OCI-LY3 (cell line): ENCODE measurements at regions not wholly inside any gene's neighbourhood (a gene's known extent, or its start where the extent isn't known, plus 50 kb on each side); places are given as distances from the start of the nearest gene placed in this dataset.

Source experiments
- H2AFZ ChIP-seq: fragments of 200-600, 300-600 bp; shearing (Covaris generic); 2 replicates; pipeline ENCODE4 v1.6.0; 2014; ENCODE audit warnings: antibody characterized with exemption, low read depth, low read length
- H3K27ac ChIP-seq: fragments of 200-600, 300-600 bp; sonication (generic); 2 replicates; pipeline ENCODE4 v1.5.1; 2014; ENCODE audit warnings: mild to moderate bottlenecking, low read length, moderate library complexity, mixed read lengths
- H3K27me3 ChIP-seq: fragments of 200-600, 300-600 bp; sonication (generic); 2 replicates; pipeline ENCODE4 v1.6.1; 2014; ENCODE audit warnings: low read depth, low read length, mixed read lengths
- H3K36me3 ChIP-seq: fragments of 200-600, 300-600 bp; sonication (generic); replicated peaks from 2 replicates; pipeline ENCODE3; 2014; ENCODE audit warnings: low read depth, low read length, mixed read lengths
- H3K4me1 ChIP-seq: fragments of 300-600, 200-600 bp; sonication (generic); 2 replicates; pipeline ENCODE4 v1.6.1; 2014; ENCODE audit warnings: low read length, mixed read lengths
- H3K4me2 ChIP-seq: fragments of 200-600, 300-600 bp; sonication (generic); 2 replicates; pipeline ENCODE4 v1.6.1; 2014; ENCODE audit warnings: low read length, mixed read lengths
- H3K4me3 ChIP-seq: fragments of 300-600, 200-600 bp; sonication (generic); 2 replicates; pipeline ENCODE4 v1.5.1; 2014; ENCODE audit warnings: antibody characterized with exemption, mild to moderate bottlenecking, low read length, moderate library complexity
- H3K79me2 ChIP-seq: fragments of 300-600, 200-600 bp; shearing (Covaris generic); 2 replicates; pipeline ENCODE4 v1.6.1; 2014; ENCODE audit warnings: mild to moderate bottlenecking, low read length, mixed read lengths
- H3K9ac ChIP-seq: fragments of 300-600, 200-600 bp; shearing (Covaris generic); 2 replicates; pipeline ENCODE4 v1.6.0; 2014; ENCODE audit warnings: mild to moderate bottlenecking, low read length, moderate library complexity
- H3K9me3 ChIP-seq: fragments of 200-600, 300-600 bp; shearing (Covaris generic); 2 replicates; pipeline ENCODE4 v1.6.1; 2014; ENCODE audit warnings: low read length, mixed read lengths; ENCODE audit not compliant: insufficient read depth
- H4K20me1 ChIP-seq: fragments of 200-600, 300-600 bp; sonication (generic); 2 replicates; pipeline ENCODE4 v1.6.1; 2016; ENCODE audit warnings: low read length, mixed read lengths; ENCODE audit not compliant: insufficient read depth
- CTCF ChIP-seq: fragments of 200-600, 300-600 bp; sonication (generic); IDR thresholded peaks from 2 replicates; pipeline ENCODE4 v1.5.1; 2014; ENCODE audit warnings: antibody characterized with exemption, low read length, low read depth
- EZH2phosphoT487 ChIP-seq: fragments of 200-600 bp; shearing (Covaris generic); IDR thresholded peaks from 2 replicates; pipeline ENCODE4 v1.6.1; 2018; ENCODE audit warnings: antibody characterized with exemption, mixed run types, low read depth

- Histone ChIP-seq H4K20me1 (no peaks in the 10 kb centered on the region), H3K79me2 (no peaks in the 10 kb centered on the region), H3K4me3 (no peak overlapping the region), H3K9me3 (no peaks in the 10 kb centered on the region), H3K9ac (no peak overlapping the region), H3K36me3 (no peaks in the 10 kb centered on the region), H3K4me1 (peaks cover 5% of the 10 kb centered on the region), H3K27ac (no peak overlapping the region), H3K27me3 (no peaks in the 10 kb centered on the region), H3K4me2 (no peak overlapping the region), H2AFZ (no peak overlapping the region)
- TF ChIP-seq CTCF = no peak
- TF ChIP-seq EZH2phosphoT487 = no peak
These were observed 298.2 kb downstream of the CDCA7 start for GRCh38 chr2:173652767-173653431.

- Histone ChIP-seq H3K9ac (no peak overlapping the region), H3K79me2 (no peaks in the 10 kb centered on the region), H3K36me3 (no peaks in the 10 kb centered on the region), H3K27ac (no peak overlapping the region), H3K4me2 (no peak overlapping the region), H3K27me3 (no peaks in the 10 kb centered on the region), H3K4me1 (peaks cover 5% of the 10 kb centered on the region), H3K4me3 (no peak overlapping the region), H3K9me3 (no peaks in the 10 kb centered on the region), H4K20me1 (no peaks in the 10 kb centered on the region), H2AFZ (no peak overlapping the region)
- TF ChIP-seq CTCF (no peak), EZH2phosphoT487 (no peak)
These were observed 298.7 kb downstream of the CDCA7 start for GRCh38 chr2:173653432-173653805.

GRCh38 chr2:173654161-173654895 lies 299.7 kb downstream of the CDCA7 start:
- Histone ChIP-seq H3K36me3 (no peaks in the 10 kb centered on the region), H2AFZ (no peak overlapping the region), H3K4me2 (no peak overlapping the region), H3K9me3 (no peaks in the 10 kb centered on the region), H3K27me3 (no peaks in the 10 kb centered on the region), H3K79me2 (no peaks in the 10 kb centered on the region), H4K20me1 (no peaks in the 10 kb centered on the region), H3K4me1 (peaks cover 4% of the 10 kb centered on the region), H3K27ac (no peak overlapping the region), H3K4me3 (no peak overlapping the region), H3K9ac (no peak overlapping the region)
- no peak for TF ChIP-seq CTCF
- no peak for TF ChIP-seq EZH2phosphoT487

- Histone ChIP-seq H3K9ac (no peak overlapping the region), H3K4me1 (no peaks in the 10 kb centered on the region), H3K79me2 (no peaks in the 10 kb centered on the region), H3K27ac (no peak overlapping the region), H3K9me3 (no peaks in the 10 kb centered on the region), H4K20me1 (no peaks in the 10 kb centered on the region), H2AFZ (no peak overlapping the region), H3K4me2 (no peak overlapping the region), H3K27me3 (no peaks in the 10 kb centered on the region), H3K4me3 (no peak overlapping the region), H3K36me3 (no peaks in the 10 kb centered on the region)
- TF ChIP-seq CTCF (no peak), EZH2phosphoT487 (no peak)
These were observed 300.2 kb downstream of the CDCA7 start for GRCh38 chr2:173654896-173655265.
